GM21576 (cell line): ENCODE measurements at regions not wholly inside any gene's neighbourhood (a gene's known extent, or its start where the extent isn't known, plus 50 kb on each side); places are given as distances from the start of the nearest gene placed in this dataset.

Experiments used
- ATAC-seq: cut with Tn5 transposase; IDR thresholded peaks from one replicate; pipeline ENCODE4 v1.9.1; 2021; ENCODE audit warnings: mild to moderate bottlenecking, moderate library complexity; ENCODE audit not compliant: unreplicated experiment

- ATAC-seq: no peak
Measured at GRCh38 chr13:22562116-22562515, 618.7 kb upstream of the SGCG start.

GRCh38 chr13:22563272-22563671 lies 617.5 kb upstream of the SGCG start:
- no peak for ATAC-seq

GRCh38 chr13:22569811-22570210 lies 611.0 kb upstream of the SGCG start:
- no peak for ATAC-seq

- ATAC-seq: no peak
Measured at GRCh38 chr13:22589880-22590279, 590.9 kb upstream of the SGCG start.

- ATAC-seq: no peak
Measured at GRCh38 chr13:22592515-22592914, 588.3 kb upstream of the SGCG start.

- ATAC-seq: no peak
Measured at GRCh38 chr13:22594041-22594440, 586.7 kb upstream of the SGCG start.

GRCh38 chr13:22596171-22596863 lies 584.5 kb upstream of the SGCG start:
- no peak for ATAC-seq

GRCh38 chr13:22599156-22599555 lies 581.6 kb upstream of the SGCG start:
- no peak for ATAC-seq

- ATAC-seq: no peak
Measured at GRCh38 chr13:22618002-22618401, 562.8 kb upstream of the SGCG start.

- no peak for ATAC-seq
Measured at GRCh38 chr13:22625691-22626090, 555.1 kb upstream of the SGCG start.

- no peak for ATAC-seq
Measured at GRCh38 chr13:22629374-22629773, 551.4 kb upstream of the SGCG start.

- ATAC-seq: no peak
Measured at GRCh38 chr13:22642088-22642487, 538.7 kb upstream of the SGCG start.

GRCh38 chr13:22644941-22645340 lies 535.8 kb upstream of the SGCG start:
- ATAC-seq: no peak

- ATAC-seq: no peak
Measured at GRCh38 chr13:22647156-22647850, 533.5 kb upstream of the SGCG start.

- ATAC-seq: no peak
Measured at GRCh38 chr13:22648320-22648801, 532.4 kb upstream of the SGCG start.

- no peak for ATAC-seq
Measured at GRCh38 chr13:22652796-22653195, 528.0 kb upstream of the SGCG start.

- ATAC-seq: no peak
Measured at GRCh38 chr13:22653866-22654265, 526.9 kb upstream of the SGCG start.

- ATAC-seq: no peak
Measured at GRCh38 chr13:22655106-22655852, 525.5 kb upstream of the SGCG start.

GRCh38 chr13:22662771-22663170 lies 518.0 kb upstream of the SGCG start:
- ATAC-seq: no peak

- ATAC-seq: no peak
Measured at GRCh38 chr13:22665506-22665905, 515.3 kb upstream of the SGCG start.

- no peak for ATAC-seq
Measured at GRCh38 chr13:22690756-22691155, 490.0 kb upstream of the SGCG start.

- no peak for ATAC-seq
Measured at GRCh38 chr13:22693691-22694090, 487.1 kb upstream of the SGCG start.
